BLaER1 treated with 17β-estradiol and CSF1 and Interleukin-3, amounts not matched to agents 10 nM and 100 nM (cell line): ENCODE measurements at regions not wholly inside any gene's neighbourhood (a gene's known extent, or its start where the extent isn't known, plus 50 kb on each side); places are given as distances from the start of the nearest gene placed in this dataset.

Experiments
- H3K27ac ChIP-seq, 11 experiments: shearing (Covaris generic); formaldehyde crosslinking; 2 replicates each; pipeline ENCODE4 v1.8.1; 2022
- H3K27me3 ChIP-seq, 11 experiments: shearing (Covaris generic); formaldehyde crosslinking; 2 replicates each; pipeline ENCODE4 v1.8.1; 2022
- H3K36me3 ChIP-seq, 11 experiments: shearing (Covaris generic); formaldehyde crosslinking; 2 replicates each; pipeline ENCODE4 v1.8.1; 2022
- H3K4me1 ChIP-seq, 10 experiments: shearing (Covaris generic); formaldehyde crosslinking; 2 replicates each; pipeline ENCODE4 v1.8.1; 2022
- H3K4me2 ChIP-seq, 11 experiments: shearing (Covaris generic); formaldehyde crosslinking; 2 replicates each; pipeline ENCODE4 v1.8.1; 2022
- H3K4me3 ChIP-seq, 10 experiments: shearing (Covaris generic); formaldehyde crosslinking; 2 replicates each; pipeline ENCODE4 v1.8.1; 2022
- H3K9ac ChIP-seq, 11 experiments: shearing (Covaris generic); formaldehyde crosslinking; 2 replicates each; pipeline ENCODE4 v1.8.1; 2022
- H3K9me3 ChIP-seq, 11 experiments: shearing (Covaris generic); formaldehyde crosslinking; replicated peaks in 1 of 11; 2 replicates each; pipeline ENCODE4 v1.8.1; 2022
- H4K20me1 ChIP-seq, 11 experiments: shearing (Covaris generic); formaldehyde crosslinking; 2 replicates each; pipeline ENCODE4 v1.8.1; 2022
- Cebpa-rat ChIP-seq, 11 experiments: shearing (Covaris generic); IDR thresholded peaks; 2 replicates each; pipeline ENCODE4 v1.8.1; 2022

DNA sequence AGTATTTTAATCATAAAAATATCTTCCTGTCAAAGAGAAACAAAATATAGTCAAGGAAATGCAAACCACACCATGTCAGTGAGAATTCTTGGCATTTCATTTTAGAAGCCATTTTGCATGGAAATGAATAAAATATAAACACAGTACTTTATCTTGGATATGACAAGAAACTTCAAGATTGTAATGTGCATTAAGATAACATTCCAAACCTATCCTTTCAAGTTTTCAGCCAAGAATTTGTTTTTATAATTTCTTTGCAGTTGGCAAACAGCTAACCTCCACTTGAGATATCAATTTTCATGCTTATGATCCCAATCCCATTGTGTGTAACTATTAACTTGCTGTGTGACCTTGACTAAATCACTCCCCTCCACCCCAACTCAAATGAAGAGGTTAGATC is 59.3 kb upstream of the WT1 start:
- H3K4me1 ChIP-seq: no peaks in the 10 kb centered on the region
- no peaks in the 10 kb centered on the region for H3K36me3 ChIP-seq
- no peaks in the 10 kb centered on the region for H4K20me1 ChIP-seq
- H3K9me3 ChIP-seq: no peaks in the 10 kb centered on the region
- H3K4me2 ChIP-seq: no peak overlapping the region
- H3K27me3 ChIP-seq: no peaks in the 10 kb centered on the region
- no peak for TF ChIP-seq Cebpa-rat (IDR thresholded peaks at IDR 0.05)
- no peak overlapping the region for H3K4me3 ChIP-seq
- H3K9ac ChIP-seq: no peak overlapping the region
- no peak overlapping the region for H3K27ac ChIP-seq

DNA sequence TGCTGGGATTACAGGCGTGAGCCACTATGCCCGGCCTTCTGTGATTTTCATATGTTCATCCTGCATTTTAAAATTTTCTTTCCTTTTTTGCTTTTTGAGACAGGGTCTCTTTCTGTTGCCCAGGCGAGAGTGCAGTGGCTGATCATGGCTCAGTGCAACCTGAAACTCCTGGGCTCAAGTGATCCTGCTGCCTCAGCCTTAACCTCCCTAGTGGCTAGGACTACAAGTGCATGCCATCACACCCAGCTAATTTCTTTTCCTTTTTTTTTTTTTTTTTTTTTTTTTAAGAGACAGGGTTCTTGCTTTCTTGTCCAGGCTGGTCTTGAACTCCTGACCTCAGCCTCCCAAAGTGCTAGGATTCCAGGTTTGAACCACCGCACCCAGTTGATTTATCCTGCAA is 54.1 kb upstream of the WT1 start:
- Histone ChIP-seq H3K4me3 (no peak overlapping the region), H3K27me3 (no peaks in the 10 kb centered on the region), H3K9ac (no peak overlapping the region), H4K20me1 (no peaks in the 10 kb centered on the region), H3K36me3 (no peaks in the 10 kb centered on the region), H3K27ac (no peak overlapping the region), H3K4me2 (no peak overlapping the region), H3K9me3 (no peaks in the 10 kb centered on the region), H3K4me1 (no peaks in the 10 kb centered on the region)
- TF ChIP-seq Cebpa-rat (IDR thresholded peaks at IDR 0.05): no peak

DNA sequence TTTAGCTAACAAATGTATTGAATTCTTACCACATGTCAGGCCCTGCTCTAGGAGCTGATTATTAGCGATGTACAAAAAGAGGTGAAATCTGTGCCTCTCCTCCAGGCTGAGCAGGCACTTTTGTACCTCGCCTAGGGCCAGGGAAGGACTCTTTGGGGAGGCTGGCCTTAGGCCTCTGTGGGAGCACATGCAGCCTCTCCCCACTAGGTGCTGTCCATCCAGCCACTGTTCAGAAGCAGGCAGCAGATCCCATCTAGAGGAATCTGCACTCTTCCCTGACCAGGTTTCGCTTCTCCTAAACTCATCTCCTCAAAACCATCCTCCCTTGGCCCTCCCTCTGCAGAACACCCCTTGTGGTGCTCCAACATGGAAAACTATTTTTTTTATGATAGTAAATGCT is 51.9 kb upstream of the WT1 start:
- H3K9me3 ChIP-seq: no peaks in the 10 kb centered on the region
- H3K9ac ChIP-seq: no peak overlapping the region
- no peak overlapping the region for H3K27ac ChIP-seq
- H3K4me2 ChIP-seq: no peak overlapping the region
- H3K27me3 ChIP-seq: no peaks in the 10 kb centered on the region
- no peaks in the 10 kb centered on the region for H3K36me3 ChIP-seq
- H3K4me3 ChIP-seq: no peak overlapping the region
- H3K4me1 ChIP-seq: no peaks in the 10 kb centered on the region
- no peaks in the 10 kb centered on the region for H4K20me1 ChIP-seq
- no peak for TF ChIP-seq Cebpa-rat (IDR thresholded peaks at IDR 0.05)

DNA sequence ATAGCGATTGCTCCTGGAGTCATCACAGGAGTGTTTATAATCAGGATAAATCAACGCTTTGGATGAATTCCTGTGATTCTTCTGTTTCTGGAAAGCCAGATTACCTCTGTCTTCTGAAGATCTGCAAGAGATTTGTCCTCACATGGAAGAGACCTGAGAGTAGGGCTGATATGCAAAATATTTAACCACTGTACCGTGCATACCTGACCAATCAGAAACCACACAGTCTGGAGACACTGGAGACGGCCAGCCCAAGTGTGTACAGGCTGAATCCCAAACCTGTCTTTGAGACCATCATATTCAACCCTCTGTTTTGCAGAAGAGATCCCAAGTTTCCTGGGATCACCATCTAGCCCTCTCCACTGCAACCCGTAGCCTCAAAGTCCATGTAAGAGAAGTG is 50.4 kb upstream of the WT1 start:
- no peaks in the 10 kb centered on the region for H4K20me1 ChIP-seq
- H3K27me3 ChIP-seq: no peaks in the 10 kb centered on the region
- H3K4me3 ChIP-seq: no peak overlapping the region
- no peaks in the 10 kb centered on the region for H3K36me3 ChIP-seq
- no peak overlapping the region for H3K27ac ChIP-seq
- no peak overlapping the region for H3K4me2 ChIP-seq
- H3K4me1 ChIP-seq: no peaks in the 10 kb centered on the region
- no peak for TF ChIP-seq Cebpa-rat (IDR thresholded peaks at IDR 0.05)
- H3K9me3 ChIP-seq: no peaks in the 10 kb centered on the region
- H3K9ac ChIP-seq: no peak overlapping the region
